K562 (cell line): ENCODE measurements at regions not wholly inside any gene's neighbourhood (a gene's known extent, or its start where the extent isn't known, plus 50 kb on each side); places are given as distances from the start of the nearest gene placed in this dataset.

Source experiments
- ATAC-seq: fragments of 200-7000 bp; cut with Tn5 transposase; 3 replicates; pipeline ENCODE4 v1.9.1; 2020; ENCODE audit warnings: moderate library complexity
- BruUV-seq: library from RNA; stranded (reverse); fragments of 400-500 nt; replicated peaks from 2 replicates; lab custom pipeline; 2021; lab: Mats Ljungman, UMichigan
- CTCF ChIA-PET: fragments of 300-600 bp; formaldehyde crosslinking; extraction: SDS; loops from one replicate; lab custom pipeline; 2021; ENCODE audit warnings: low intra/inter-chr PET ratio; lab: Yijun Ruan, JAX
- POLR2A ChIA-PET: fragments of 300-600, 350-650 bp; sonication (Branson Sonifier 250); formaldehyde crosslinking; extraction: SDS; loops from one replicate; lab custom pipeline; 2021; ENCODE audit warnings: antibody characterized with exemption, inconsistent platforms; lab: Yijun Ruan, JAX
- DNase-seq, 4 experiments: peaks; one replicate each; pipeline versions ENCODE4 v3.0.0 to v3.0.0-alpha.2; 2011 to 2018; ENCODE audit warnings: low spot score in 3 of 4, mixed read lengths in 3 of 4; ENCODE audit errors: extremely low read depth in 1 of 4
- FAIRE-seq: peaks from 2 replicates; lab custom pipeline; 2011; peaks lifted over from hg19 to GRCh38; lab: Jason Lieb, UNC
- H2AFZ ChIP-seq: 2 replicates; pipeline ENCODE4 v1.6.0; 2011; ENCODE audit warnings: low read depth, low read length, control low read depth, inconsistent platforms
- H3K27ac ChIP-seq: fragments of 200-600 bp; 3 replicates; pipeline ENCODE4 v1.8.0; 2011; ENCODE audit warnings: low read depth, mild to moderate bottlenecking, control low read depth, inconsistent platforms, low read length, moderate library complexity, mixed read lengths; ENCODE audit errors: extremely low read depth
- H3K27me3 ChIP-seq, 2 experiments: fragments of 300-600 bp in 1 of 2; 2 replicates in 1 of 2; 3 replicates in 1 of 2; pipeline versions ENCODE4 v1.6.0 to v1.8.0; 2011; ENCODE audit warnings: inconsistent platforms in 2 of 2, low read length in 2 of 2, mild to moderate bottlenecking in 1 of 2, mixed read lengths in 1 of 2, moderate library complexity in 1 of 2; ENCODE audit not compliant: control insufficient read depth in 2 of 2, insufficient read depth in 2 of 2
- H3K36me3 ChIP-seq: fragments of 300-600 bp; 3 replicates; pipeline ENCODE4 v1.8.0; 2011; ENCODE audit warnings: mild to moderate bottlenecking, low read length, inconsistent platforms; ENCODE audit not compliant: control insufficient read depth, insufficient read depth
- H3K4me1 ChIP-seq, 2 experiments: fragments of 200-600 bp in 1 of 2; replicated peaks in 1 of 2; 2 replicates in 1 of 2; 3 replicates in 1 of 2; pipeline versions ENCODE4 v1.5.1 to v1.8.0; 2011; ENCODE audit warnings: inconsistent platforms in 2 of 2, low read length in 2 of 2, mild to moderate bottlenecking in 1 of 2, mixed read lengths in 1 of 2, moderate library complexity in 1 of 2; ENCODE audit not compliant: control insufficient read depth in 2 of 2, insufficient read depth in 2 of 2
- H3K4me2 ChIP-seq: 2 replicates; pipeline ENCODE4 v1.6.1; 2011; ENCODE audit warnings: low read length, control low read depth, inconsistent platforms, mixed read lengths; ENCODE audit not compliant: insufficient read depth
- H3K4me3 ChIP-seq: fragments of 200-600 bp; sonication (generic), shearing (Covaris generic); 2 replicates; pipeline ENCODE4 v1.5.1; 2016; ENCODE audit warnings: control low read depth, inconsistent platforms
- H3K79me2 ChIP-seq: fragments of 200-600 bp; 3 replicates; pipeline ENCODE4 v1.8.0; 2011; ENCODE audit warnings: low read length, inconsistent platforms; ENCODE audit not compliant: control insufficient read depth, insufficient read depth
- H3K9ac ChIP-seq, 2 experiments: 2 replicates each; pipeline versions ENCODE4 v1.6.0 to v1.6.1; 2011; ENCODE audit warnings: low read depth in 2 of 2, low read length in 2 of 2, control low read depth in 1 of 2, inconsistent platforms in 1 of 2, mild to moderate bottlenecking in 1 of 2, mixed read lengths in 1 of 2; ENCODE audit not compliant: insufficient read depth in 1 of 2
- H3K9me1 ChIP-seq: one replicate; pipeline ENCODE4 v1.6.0; 2011; ENCODE audit warnings: inconsistent platforms, mild to moderate bottlenecking, low read length, moderate library complexity; ENCODE audit not compliant: control insufficient read depth, insufficient read depth
- H3K9me3 ChIP-seq: replicated peaks from 2 replicates; pipeline ENCODE4 v1.5.1; 2011; ENCODE audit warnings: low read depth, low read length, inconsistent platforms; ENCODE audit not compliant: control insufficient read depth, insufficient read depth
- H4K20me1 ChIP-seq: replicated peaks from 2 replicates; pipeline ENCODE4 v1.6.1; 2011; ENCODE audit warnings: low read length, inconsistent platforms, mixed read lengths; ENCODE audit not compliant: control insufficient read depth, insufficient read depth
- BACH1 ChIP-seq: fragments of 200-800 bp; sonication (Bioruptor generic); IDR thresholded peaks from 2 replicates; pipeline ENCODE4 v1.6.1; 2016; ENCODE audit warnings: missing genetic modification characterization, missing compliant biosample characterization
- EZH2 ChIP-seq: IDR thresholded peaks from 2 replicates; pipeline ENCODE4 v1.6.1; 2012; ENCODE audit warnings: low read depth, mild to moderate bottlenecking, inconsistent platforms, low read length, borderline replicate concordance
- HEY1 ChIP-seq: fragments of 250-450 bp; sonication (Bioruptor Pico); IDR thresholded peaks from 2 replicates; pipeline ENCODE4 v1.5.0; 2020; ENCODE audit warnings: mild to moderate bottlenecking, moderate library complexity, borderline replicate concordance
- HNRNPUL1 ChIP-seq: fragments of 200-400 bp; formaldehyde crosslinking; IDR thresholded peaks from 2 replicates; pipeline ENCODE4 v1.6.1; 2017; ENCODE audit warnings: low read length
- PHF21A ChIP-seq: fragments of 450-650 bp; IDR thresholded peaks from 2 replicates; pipeline ENCODE4 v1.6.1; 2017; ENCODE audit warnings: low read depth, borderline replicate concordance
- SAFB ChIP-seq: fragments of 200-400 bp; formaldehyde crosslinking; IDR thresholded peaks from 2 replicates; pipeline ENCODE4 v1.6.1; 2017; ENCODE audit warnings: low read depth, low read length, borderline replicate concordance
- TCF15 ChIP-seq: fragments of 250-450 bp; sonication (Bioruptor Pico); IDR thresholded peaks from 2 replicates; pipeline ENCODE4 v1.8.0; 2022; ENCODE audit warnings: moderate library complexity, mild to moderate bottlenecking, inconsistent platforms
- THRA ChIP-seq: fragments of 450-650 bp; IDR thresholded peaks from 2 replicates; pipeline ENCODE4 v1.6.1; 2017; ENCODE audit warnings: mild to moderate bottlenecking, moderate library complexity
- THRB ChIP-seq: fragments of 450-650 bp; formaldehyde crosslinking; conservative IDR thresholded peaks from 2 replicates; pipeline ENCODE4 v1.4.0; 2022; ENCODE audit warnings: mild to moderate bottlenecking, missing genetic modification characterization
- U2AF2 ChIP-seq: fragments of 200-400 bp; formaldehyde crosslinking; optimal IDR thresholded peaks from 2 replicates; pipeline ENCODE3; 2017; ENCODE audit warnings: low read depth, mild to moderate bottlenecking, low read length
- ZBTB12 ChIP-seq: fragments of 250-450 bp; sonication (Bioruptor Pico); IDR thresholded peaks from 2 replicates; pipeline ENCODE4 v1.4.0; 2020
- ZEB2 ChIP-seq: fragments of 450-650 bp; IDR thresholded peaks from 2 replicates; pipeline ENCODE4 v1.6.1; 2016
- ZNF274 ChIP-seq: IDR thresholded peaks from 2 replicates; pipeline ENCODE4 v1.6.1; 2011; ENCODE audit warnings: low read depth, mild to moderate bottlenecking, low read length, moderate library complexity, borderline replicate concordance
- ZNF75A ChIP-seq: fragments of 450-650 bp; formaldehyde crosslinking; IDR thresholded peaks from 2 replicates; pipeline ENCODE4 v1.4.0; 2020; ENCODE audit warnings: mild to moderate bottlenecking
- ZNF830 ChIP-seq: fragments of 250-450 bp; sonication (Bioruptor Pico); IDR thresholded peaks from 2 replicates; pipeline ENCODE4 v1.5.0; 2021; ENCODE audit warnings: mild to moderate bottlenecking
- WGBS: fragments of 100-300 bp; shearing (Covaris generic); methylation state at CpG from one replicate; pipeline ENCODE4 v1.1.6; 2016; ENCODE audit warnings: low coverage, mixed read lengths; ENCODE audit not compliant: insufficient coverage; ENCODE audit errors: missing lambda C conversion rate; 5-methylcytosine and 5-hydroxymethylcytosine counted together
- in situ Hi-C: fragments of 300-500 bp; cut with MboI; formaldehyde crosslinking; loops from 4 replicates; pipeline ENCODE4 v1.15.0; 2018; ENCODE audit warnings: inconsistent platforms, mixed read lengths
- intact Hi-C: fragments of 100-400 bp; cut with micrococcal nuclease; formaldehyde crosslinking; loops from 2 replicates; pipeline ENCODE4 v1.14.2; 2022

GRCh38 chr18:68525091-68525490 lies 189.8 kb downstream of the TMX3 start:
- no peaks in the 10 kb centered on the region for H3K4me1 ChIP-seq
- 0% methylated on average over 1 of the region's 2 CpGs for WGBS
- ChIA-PET CTCF (no interaction called here), POLR2A (no interaction called here)
- TF ChIP-seq HNRNPUL1, result no peak
- no peak for TF ChIP-seq PHF21A
- no peak for TF ChIP-seq THRA
- TF ChIP-seq U2AF2, result no peak
- no peak for TF ChIP-seq EZH2
- no peak for TF ChIP-seq ZNF75A (CRISPR knock-in tag)
- no peak for TF ChIP-seq BACH1 (tag)
- no peak for TF ChIP-seq ZNF830 (CRISPR knock-in tag)
- no peak for TF ChIP-seq SAFB
- TF ChIP-seq THRB (CRISPR knock-in tag), result no peak
- TF ChIP-seq TCF15 (CRISPR knock-in tag), result no peak
- TF ChIP-seq ZNF274, result no peak
- TF ChIP-seq ZBTB12, result no peak
- TF ChIP-seq ZEB2, result no peak
- no peak for TF ChIP-seq HEY1 (CRISPR knock-in tag)
- ATAC-seq (no peak), DNase-seq (no peak), FAIRE-seq (no peak)
- H3K79me2 ChIP-seq, result no peaks in the 10 kb centered on the region
- no peak overlapping the region for H2AFZ ChIP-seq
- no peaks in the 10 kb centered on the region for H3K9me3 ChIP-seq
- in situ Hi-C loops, result no loop called here
- no peak overlapping the region for H3K9ac ChIP-seq
- no peak overlapping the region for H3K4me3 ChIP-seq
- H3K27ac ChIP-seq, result no peak overlapping the region
- no TSS peak for BruUV-seq
- H3K4me2 ChIP-seq, result no peak overlapping the region
- H3K9me1 ChIP-seq, result no peaks in the 10 kb centered on the region
- no peaks in the 10 kb centered on the region for H4K20me1 ChIP-seq
- no peaks in the 10 kb centered on the region for H3K36me3 ChIP-seq
- no peaks in the 10 kb centered on the region for H3K27me3 ChIP-seq
- intact Hi-C loops, result no loop called here
